ENCODE measurements at regions not wholly inside any gene's neighbourhood (a gene's known extent, or its start where the extent isn't known, plus 50 kb on each side); places are given as distances from the start of the nearest gene placed in this dataset.

GRCh38 chr2:12096788-12097449, 350.5 kb downstream of the LPIN1 start:
- H3K4me3 ChIP-seq: no peak overlapping the region
- H3K9me3 ChIP-seq: no peaks in the 10 kb centered on the region
- WGBS, 2 donors: 45 to 54% methylated on average over 7 of the region's 7 CpGs
- DNase-seq (no peak), ATAC-seq (no peak)
- no peaks in the 10 kb centered on the region for H3K4me1 ChIP-seq
- no peak for TF ChIP-seq POLR2A (IDR thresholded peaks at IDR 0.05)
- no peak for TF ChIP-seq CTCF (IDR thresholded peaks at IDR 0.05)
- H3K36me3 ChIP-seq (replicated peaks in 1 of 2; ENCODE audit: insufficient read depth in 1 of 2, low read depth in 2 of 2): no peaks in the 10 kb centered on the region
- intact Hi-C loops (cut with DNase I): no loop called here
- no peak overlapping the region for H3K27ac ChIP-seq
- H3K27me3 ChIP-seq: no peaks in the 10 kb centered on the region

- 88 to 90% methylated on average over 7 of the region's 7 CpGs for WGBS, 2 donors
- H3K4me3 ChIP-seq: no peak overlapping the region
- no peak for ATAC-seq
- no peak for DNase-seq
- no peaks in the 10 kb centered on the region for H3K9me3 ChIP-seq
- TF ChIP-seq POLR2A (IDR thresholded peaks at IDR 0.05) (no peak), CTCF (IDR thresholded peaks at IDR 0.05) (no peak)
- no peaks in the 10 kb centered on the region for H3K27me3 ChIP-seq
- no peaks in the 10 kb centered on the region for H3K4me1 ChIP-seq
- H3K36me3 ChIP-seq (replicated peaks in 1 of 2; ENCODE audit: insufficient read depth in 1 of 2, low read depth in 2 of 2): no peaks in the 10 kb centered on the region
- no peak overlapping the region for H3K27ac ChIP-seq
- intact Hi-C loops (cut with DNase I): no loop called here
These were observed 351.4 kb downstream of the LPIN1 start for GRCh38 chr2:12097859-12098258.

- no peak overlapping the region for H3K4me3 ChIP-seq
- no peaks in the 10 kb centered on the region for H3K27me3 ChIP-seq
- no peaks in the 10 kb centered on the region for H3K4me1 ChIP-seq
- WGBS, 2 donors: 46 to 55% methylated on average over 3 of the region's 3 CpGs
- H3K27ac ChIP-seq: no peak overlapping the region
- TF ChIP-seq CTCF (IDR thresholded peaks at IDR 0.05) (no peak), POLR2A (IDR thresholded peaks at IDR 0.05) (no peak)
- no peak for ATAC-seq
- no peak for DNase-seq
- H3K36me3 ChIP-seq (replicated peaks in 1 of 2; ENCODE audit: insufficient read depth in 1 of 2, low read depth in 2 of 2): no peaks in the 10 kb centered on the region
- intact Hi-C loops (cut with DNase I): no loop called here
- H3K9me3 ChIP-seq: no peaks in the 10 kb centered on the region
These were observed 352.9 kb downstream of the LPIN1 start for GRCh38 chr2:12099374-12099773.

- no peak for TF ChIP-seq POLR2A (IDR thresholded peaks at IDR 0.05)
- TF ChIP-seq CTCF (IDR thresholded peaks at IDR 0.05): no peak
- intact Hi-C loops (cut with DNase I): no loop called here
- WGBS, 2 donors: 96 to 98% methylated on average over 2 of the region's 2 CpGs
These were observed 356.2 kb downstream of the LPIN1 start for GRCh38 chr2:12102679-12103078.

GRCh38 chr2:12105180-12105579, 358.7 kb downstream of the LPIN1 start:
- ATAC-seq (no peak), DNase-seq (no peak)
- 84 to 90% methylated on average over 9 to 10 of the region's 10 CpGs for WGBS, 2 donors
- Histone ChIP-seq H3K9me3 (no peaks in the 10 kb centered on the region), H3K27me3 (no peaks in the 10 kb centered on the region), H3K4me3 (no peak overlapping the region), H3K36me3 (replicated peaks in 1 of 2; ENCODE audit: insufficient read depth in 1 of 2, low read depth in 2 of 2) (no peaks in the 10 kb centered on the region), H3K4me1 (no peaks in the 10 kb centered on the region), H3K27ac (no peak overlapping the region)
- intact Hi-C loops (cut with DNase I): no loop called here
- TF ChIP-seq CTCF (IDR thresholded peaks at IDR 0.05) (no peak), POLR2A (IDR thresholded peaks at IDR 0.05) (no peak)

More at GRCh38 chr2:12102679-12103078, 356.2 kb downstream of the LPIN1 start:
- H3K36me3 ChIP-seq (replicated peaks in 1 of 2; ENCODE audit: insufficient read depth in 1 of 2, low read depth in 2 of 2): no peaks in the 10 kb centered on the region
- H3K27ac ChIP-seq: no peak overlapping the region
- H3K4me1 ChIP-seq: no peaks in the 10 kb centered on the region
- no peaks in the 10 kb centered on the region for H3K9me3 ChIP-seq
- no peak overlapping the region for H3K4me3 ChIP-seq
- ATAC-seq (no peak), DNase-seq (no peak)
- no peaks in the 10 kb centered on the region for H3K27me3 ChIP-seq
